ENCODE measurements at regions not wholly inside any gene's neighbourhood (a gene's known extent, or its start where the extent isn't known, plus 50 kb on each side); places are given as distances from the start of the nearest gene placed in this dataset.

- ATAC-seq: no peak
- no peak for DNase-seq
- intact Hi-C loops (cut with micrococcal nuclease): loop anchor here (10.0 kb wide), 1 partner anchor 742 kb away; no protein-coding TSS in a partner anchor
These were observed 210.4 kb upstream of the CSF3R start for GRCh38 chr1:36693161-36693525.

- no peak for ATAC-seq
- intact Hi-C loops (cut with micrococcal nuclease): loop anchor here (10.0 kb wide), 1 partner anchor 742 kb away; no protein-coding TSS in a partner anchor
- no peak for DNase-seq
These were observed 209.9 kb upstream of the CSF3R start for GRCh38 chr1:36692465-36693160.

- intact Hi-C loops (cut with micrococcal nuclease): loop anchor here (10.0 kb wide), 1 partner anchor 743 kb away; no protein-coding TSS in a partner anchor
- ATAC-seq (no peak), DNase-seq (no peak)
These were observed 208.7 kb upstream of the CSF3R start for GRCh38 chr1:36691374-36691773.

GRCh38 chr1:36689992-36690391 lies 207.3 kb upstream of the CSF3R start:
- intact Hi-C loops (cut with micrococcal nuclease): loop anchor here (10.0 kb wide), 1 partner anchor 745 kb away; no protein-coding TSS in a partner anchor
- DNase-seq (no peak), ATAC-seq (no peak)

- ATAC-seq: no peak
- no peak for DNase-seq
- intact Hi-C loops (cut with micrococcal nuclease): no loop called here
These were observed 204.6 kb upstream of the CSF3R start for GRCh38 chr1:36687312-36687711.

GRCh38 chr1:36675931-36676562 lies 193.3 kb upstream of the CSF3R start:
- ATAC-seq (no peak), DNase-seq (no peak)
- intact Hi-C loops (cut with micrococcal nuclease): no loop called here

GRCh38 chr1:36675106-36675505 lies 192.4 kb upstream of the CSF3R start:
- ATAC-seq: no peak
- intact Hi-C loops (cut with micrococcal nuclease): no loop called here
- no peak for DNase-seq

GRCh38 chr1:36673202-36673601 lies 190.5 kb upstream of the CSF3R start:
- ATAC-seq: no peak
- no peak for DNase-seq
- intact Hi-C loops (cut with micrococcal nuclease): no loop called here

- no peak for ATAC-seq
These were observed 186.5 kb upstream of the CSF3R start for GRCh38 chr1:36669262-36669661.

GRCh38 chr1:36667836-36668235 lies 185.1 kb upstream of the CSF3R start:
- ATAC-seq (no peak), DNase-seq (no peak)
- intact Hi-C loops (cut with micrococcal nuclease): no loop called here

More at GRCh38 chr1:36669262-36669661, 186.5 kb upstream of the CSF3R start:
- intact Hi-C loops (cut with micrococcal nuclease): no loop called here
- no peak for DNase-seq

GRCh38 chr1:36667256-36667655 lies 184.5 kb upstream of the CSF3R start:
- DNase-seq: no peak
- no peak for ATAC-seq
- intact Hi-C loops (cut with micrococcal nuclease): no loop called here

- no peak for ATAC-seq
- DNase-seq: no peak
- intact Hi-C loops (cut with micrococcal nuclease): no loop called here
These were observed 182.9 kb upstream of the CSF3R start for GRCh38 chr1:36665478-36666080.

GRCh38 chr1:36664571-36665287 lies 182.0 kb upstream of the CSF3R start:
- intact Hi-C loops (cut with micrococcal nuclease): no loop called here
- DNase-seq: no peak

GRCh38 chr1:36663772-36664430 lies 181.2 kb upstream of the CSF3R start:
- intact Hi-C loops (cut with micrococcal nuclease): no loop called here
- DNase-seq: no peak
- ATAC-seq: no peak

More at GRCh38 chr1:36664571-36665287, 182.0 kb upstream of the CSF3R start:
- ATAC-seq: no peak

GRCh38 chr1:36658838-36659237 lies 176.1 kb upstream of the CSF3R start:
- DNase-seq: no peak
- ATAC-seq: no peak
- intact Hi-C loops (cut with micrococcal nuclease): no loop called here

- DNase-seq: no peak
- intact Hi-C loops (cut with micrococcal nuclease): no loop called here
- ATAC-seq: no peak
These were observed 175.1 kb upstream of the CSF3R start for GRCh38 chr1:36657826-36658225.

GRCh38 chr1:36656838-36657237 lies 174.1 kb upstream of the CSF3R start:
- intact Hi-C loops (cut with micrococcal nuclease): no loop called here
- no peak for ATAC-seq
- no peak for DNase-seq

GRCh38 chr1:36656271-36656670 lies 173.6 kb upstream of the CSF3R start:
- intact Hi-C loops (cut with micrococcal nuclease): no loop called here
- ATAC-seq (no peak), DNase-seq (no peak)

GRCh38 chr1:36654586-36654985 lies 171.9 kb upstream of the CSF3R start:
- ATAC-seq: no peak
- intact Hi-C loops (cut with micrococcal nuclease): no loop called here
- DNase-seq: no peak
